Hippocampal formation (tissue), 2 donors: ENCODE measurements at regions not wholly inside any gene's neighbourhood (a gene's known extent, or its start where the extent isn't known, plus 50 kb on each side); places are given as distances from the start of the nearest gene placed in this dataset.

ENCODE experiments used
- DNase-seq, 2 donors: peaks; one replicate each; lab custom pipeline; 2025; lab: John Stamatoyannopoulos, UW

- DNase-seq = no peak
These were observed 260.5 kb downstream of the CCDC85A start for GRCh38 chr2:56444339-56444738.

GRCh38 chr2:56448403-56449001 lies 264.7 kb downstream of the CCDC85A start:
- no peak for DNase-seq

- DNase-seq = no peak
These were observed 265.2 kb downstream of the CCDC85A start for GRCh38 chr2:56449002-56449431.

GRCh38 chr2:56449449-56449860 lies 265.7 kb downstream of the CCDC85A start:
- DNase-seq = no peak

- no peak for DNase-seq
These were observed 266.3 kb downstream of the CCDC85A start for GRCh38 chr2:56450047-56450446.

GRCh38 chr2:56450772-56451171 lies 267.0 kb downstream of the CCDC85A start:
- no peak for DNase-seq

- no peak for DNase-seq
These were observed 271.9 kb downstream of the CCDC85A start for GRCh38 chr2:56455642-56456041.

- DNase-seq = no peak
These were observed 273.0 kb downstream of the CCDC85A start for GRCh38 chr2:56456791-56457190.

GRCh38 chr2:56460508-56460907 lies 276.7 kb downstream of the CCDC85A start:
- no peak for DNase-seq

GRCh38 chr2:56464066-56464465 lies 280.3 kb downstream of the CCDC85A start:
- DNase-seq = no peak

GRCh38 chr2:56464613-56465012 lies 280.8 kb downstream of the CCDC85A start:
- no peak for DNase-seq

GRCh38 chr2:56465491-56465890 lies 281.7 kb downstream of the CCDC85A start:
- DNase-seq = no peak

GRCh38 chr2:56473524-56473923 lies 289.7 kb downstream of the CCDC85A start:
- no peak for DNase-seq

GRCh38 chr2:56474412-56475158 lies 290.8 kb downstream of the CCDC85A start:
- no peak for DNase-seq

GRCh38 chr2:56475191-56475590 lies 291.4 kb downstream of the CCDC85A start:
- no peak for DNase-seq

GRCh38 chr2:56476509-56477071 lies 292.8 kb downstream of the CCDC85A start:
- DNase-seq = no peak

- no peak for DNase-seq
These were observed 294.2 kb downstream of the CCDC85A start for GRCh38 chr2:56478027-56478426.

- DNase-seq = no peak
These were observed 299.3 kb downstream of the CCDC85A start for GRCh38 chr2:56483081-56483480.

GRCh38 chr2:56484906-56485305 lies 301.1 kb downstream of the CCDC85A start:
- DNase-seq = no peak

- DNase-seq = no peak
These were observed 316.5 kb downstream of the CCDC85A start for GRCh38 chr2:56500317-56500716.

GRCh38 chr2:56502616-56503015 lies 318.8 kb downstream of the CCDC85A start:
- no peak for DNase-seq

- no peak for DNase-seq
These were observed 322.1 kb downstream of the CCDC85A start for GRCh38 chr2:56505885-56506284.

GRCh38 chr2:56508662-56509061 lies 324.9 kb downstream of the CCDC85A start:
- no peak for DNase-seq
